ENCODE measurements at regions not wholly inside any gene's neighbourhood (a gene's known extent, or its start where the extent isn't known, plus 50 kb on each side); places are given as distances from the start of the nearest gene placed in this dataset.

DNA sequence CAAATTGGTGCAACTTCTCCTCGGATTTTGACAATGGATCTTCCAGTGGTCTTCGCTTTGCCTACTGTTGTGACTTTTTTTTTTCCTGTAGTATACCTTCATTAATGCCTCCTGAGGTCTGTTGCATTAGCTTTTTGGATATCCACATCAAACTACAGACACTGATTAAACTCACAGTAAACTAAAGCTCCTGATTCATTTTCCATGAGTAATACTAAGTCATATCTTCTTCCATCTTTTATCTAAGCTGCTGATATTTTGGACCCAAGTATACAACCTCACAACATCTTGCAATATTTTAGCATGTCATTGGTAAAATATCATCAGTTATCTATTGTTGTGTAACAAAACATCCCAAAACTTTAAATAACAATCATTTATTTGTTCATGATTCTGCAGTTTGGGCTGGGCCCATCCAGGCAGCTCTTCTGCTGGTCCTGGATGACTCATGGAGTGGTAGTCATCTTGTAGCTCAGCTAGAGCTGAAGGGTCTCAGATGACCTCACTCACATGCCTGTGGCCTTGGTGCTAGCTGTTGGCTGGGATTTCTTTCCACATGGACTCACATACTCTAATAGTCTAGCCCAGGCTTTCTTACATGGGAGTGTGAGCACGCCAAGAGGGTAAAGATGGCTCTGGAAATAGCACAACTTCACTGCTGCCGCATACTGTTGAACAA lies 78.3 kb upstream of the SRSF6 start:
- TF ChIP-seq, protein P1, sequence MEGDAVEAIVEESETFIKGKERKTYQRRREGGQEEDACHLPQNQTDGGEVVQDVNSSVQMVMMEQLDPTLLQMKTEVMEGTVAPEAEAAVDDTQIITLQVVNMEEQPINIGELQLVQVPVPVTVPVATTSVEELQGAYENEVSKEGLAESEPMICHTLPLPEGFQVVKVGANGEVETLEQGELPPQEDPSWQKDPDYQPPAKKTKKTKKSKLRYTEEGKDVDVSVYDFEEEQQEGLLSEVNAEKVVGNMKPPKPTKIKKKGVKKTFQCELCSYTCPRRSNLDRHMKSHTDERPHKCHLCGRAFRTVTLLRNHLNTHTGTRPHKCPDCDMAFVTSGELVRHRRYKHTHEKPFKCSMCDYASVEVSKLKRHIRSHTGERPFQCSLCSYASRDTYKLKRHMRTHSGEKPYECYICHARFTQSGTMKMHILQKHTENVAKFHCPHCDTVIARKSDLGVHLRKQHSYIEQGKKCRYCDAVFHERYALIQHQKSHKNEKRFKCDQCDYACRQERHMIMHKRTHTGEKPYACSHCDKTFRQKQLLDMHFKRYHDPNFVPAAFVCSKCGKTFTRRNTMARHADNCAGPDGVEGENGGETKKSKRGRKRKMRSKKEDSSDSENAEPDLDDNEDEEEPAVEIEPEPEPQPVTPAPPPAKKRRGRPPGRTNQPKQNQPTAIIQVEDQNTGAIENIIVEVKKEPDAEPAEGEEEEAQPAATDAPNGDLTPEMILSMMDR (IDR thresholded peaks at IDR 0.05; ENCODE audit: low read length) = no peak
- TF ChIP-seq EZH2 (IDR thresholded peaks at IDR 0.05; ENCODE audit: borderline replicate concordance, low read length) = no peak

Data from OCI-LY1 (cell line).